ENCODE measurements at regions not wholly inside any gene's neighbourhood (a gene's known extent, or its start where the extent isn't known, plus 50 kb on each side); places are given as distances from the start of the nearest gene placed in this dataset.
A peak's percentile ranks its signal among the peaks of the same experiment; 100 is the strongest.

DNA sequence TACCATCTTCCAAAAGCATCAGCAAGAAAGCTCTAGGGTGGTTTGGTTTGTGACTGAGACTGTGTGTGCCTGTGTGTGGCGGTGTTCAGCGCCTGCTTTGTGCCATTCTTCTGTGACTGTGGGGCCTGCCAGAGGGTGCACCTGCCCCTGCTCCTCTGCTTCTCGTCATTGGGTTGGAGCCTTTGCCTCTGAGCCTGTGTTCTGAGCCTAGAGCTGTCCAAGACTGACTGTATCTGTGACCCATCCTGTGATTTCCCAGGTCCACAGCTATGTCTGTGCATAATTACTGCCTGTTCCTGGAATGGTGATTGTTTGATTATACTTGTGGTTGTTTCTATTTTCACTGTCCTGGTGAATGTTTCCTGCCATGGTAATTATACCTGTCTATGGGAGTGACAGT lies 57.1 kb upstream of the KLHL29 start:
- H3K4me3 ChIP-seq (ENCODE audit: low read length) = no peak overlapping the region
- no peak for DNase-seq (ENCODE audit: low read depth)
- TF ChIP-seq, protein P1, sequence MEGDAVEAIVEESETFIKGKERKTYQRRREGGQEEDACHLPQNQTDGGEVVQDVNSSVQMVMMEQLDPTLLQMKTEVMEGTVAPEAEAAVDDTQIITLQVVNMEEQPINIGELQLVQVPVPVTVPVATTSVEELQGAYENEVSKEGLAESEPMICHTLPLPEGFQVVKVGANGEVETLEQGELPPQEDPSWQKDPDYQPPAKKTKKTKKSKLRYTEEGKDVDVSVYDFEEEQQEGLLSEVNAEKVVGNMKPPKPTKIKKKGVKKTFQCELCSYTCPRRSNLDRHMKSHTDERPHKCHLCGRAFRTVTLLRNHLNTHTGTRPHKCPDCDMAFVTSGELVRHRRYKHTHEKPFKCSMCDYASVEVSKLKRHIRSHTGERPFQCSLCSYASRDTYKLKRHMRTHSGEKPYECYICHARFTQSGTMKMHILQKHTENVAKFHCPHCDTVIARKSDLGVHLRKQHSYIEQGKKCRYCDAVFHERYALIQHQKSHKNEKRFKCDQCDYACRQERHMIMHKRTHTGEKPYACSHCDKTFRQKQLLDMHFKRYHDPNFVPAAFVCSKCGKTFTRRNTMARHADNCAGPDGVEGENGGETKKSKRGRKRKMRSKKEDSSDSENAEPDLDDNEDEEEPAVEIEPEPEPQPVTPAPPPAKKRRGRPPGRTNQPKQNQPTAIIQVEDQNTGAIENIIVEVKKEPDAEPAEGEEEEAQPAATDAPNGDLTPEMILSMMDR (conservative IDR thresholded peaks at IDR 0.05; ENCODE audit: low read depth, low read length) = no peak

DNA sequence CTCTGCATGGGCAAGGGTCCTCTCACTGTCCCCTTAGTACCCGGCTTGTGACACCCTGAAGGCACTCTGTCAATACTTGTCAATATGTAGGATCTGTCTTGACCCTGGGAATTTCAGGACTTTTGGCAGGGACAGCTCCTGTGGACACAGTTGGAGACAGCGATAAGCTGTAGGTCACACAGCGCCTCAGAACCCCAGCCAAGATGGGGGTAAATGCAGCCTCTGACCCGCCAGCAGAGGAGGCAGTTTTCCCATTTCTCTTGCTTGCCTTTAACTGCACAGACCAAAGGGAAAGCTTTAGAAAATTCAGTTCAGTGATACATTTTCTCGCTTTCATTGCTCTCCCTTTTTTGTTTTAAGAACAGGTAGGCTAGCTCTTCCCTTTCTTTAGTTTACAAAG lies 54.8 kb upstream of the KLHL29 start:
- TF ChIP-seq, protein P1 (conservative IDR thresholded peaks at IDR 0.05; ENCODE audit: low read depth, low read length) = peak; percentile 56
- DNase-seq (ENCODE audit: low read depth) = no peak
- no peak overlapping the region for H3K4me3 ChIP-seq (ENCODE audit: low read length)

All from retinal pigment epithelial cell (primary cell).